ENCODE measurements at regions not wholly inside any gene's neighbourhood (a gene's known extent, or its start where the extent isn't known, plus 50 kb on each side); places are given as distances from the start of the nearest gene placed in this dataset.
"Not testable (repeated sequence)": the region's sequence is repeated elsewhere in the genome, so short reads cannot be mapped to it uniquely, and the experiment has no call there.

DNA sequence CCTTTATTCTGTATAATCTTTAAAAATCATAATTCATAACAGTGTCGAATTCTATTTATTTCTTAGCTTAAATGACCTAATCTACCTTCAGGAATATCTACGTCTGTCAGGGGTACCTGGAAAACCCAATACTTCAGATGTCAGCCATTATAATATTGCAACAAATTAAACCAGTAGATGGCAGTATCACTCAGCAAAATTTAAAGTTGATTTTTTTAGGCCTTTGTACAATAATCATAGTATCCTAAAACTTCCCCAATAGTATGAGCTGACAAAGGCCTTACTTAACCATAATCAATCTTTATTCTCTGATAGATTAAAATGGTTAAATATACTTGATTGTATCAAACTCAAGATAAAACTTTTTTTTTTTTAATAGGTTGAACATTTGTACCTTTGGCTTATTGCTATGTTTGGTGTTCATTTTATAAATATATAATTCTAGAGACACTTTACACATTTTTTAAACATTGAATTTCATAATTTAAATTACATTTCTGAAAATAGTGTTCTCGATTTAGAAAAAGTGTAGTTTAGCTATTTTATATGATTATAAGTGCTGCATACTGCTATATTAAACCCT, 830.2 kb upstream of the SPRY2 start:
- DNase-seq (ENCODE audit: low read depth) = peak; percentile 10

DNA sequence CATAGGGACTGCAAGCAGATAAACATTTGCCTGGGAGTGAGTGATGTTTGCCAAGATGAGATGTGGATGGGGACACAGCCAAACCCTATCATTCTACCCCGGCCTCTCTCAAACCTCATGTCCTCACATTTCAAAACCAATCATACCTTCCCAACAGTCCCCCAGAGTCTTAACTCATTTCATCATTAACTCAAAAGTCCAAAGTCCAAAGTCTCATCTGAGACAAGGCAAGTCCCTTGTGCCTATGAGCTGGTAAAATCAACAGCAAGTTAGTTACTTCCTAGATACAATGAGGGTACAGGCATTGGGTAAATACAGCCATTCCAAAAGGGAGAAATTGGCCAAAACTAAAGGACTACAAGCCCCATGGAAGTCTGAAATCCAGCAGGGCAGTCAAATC, 822.9 kb upstream of the SPRY2 start:
- not testable (repeated sequence) for DNase-seq (ENCODE audit: low read depth)

DNA sequence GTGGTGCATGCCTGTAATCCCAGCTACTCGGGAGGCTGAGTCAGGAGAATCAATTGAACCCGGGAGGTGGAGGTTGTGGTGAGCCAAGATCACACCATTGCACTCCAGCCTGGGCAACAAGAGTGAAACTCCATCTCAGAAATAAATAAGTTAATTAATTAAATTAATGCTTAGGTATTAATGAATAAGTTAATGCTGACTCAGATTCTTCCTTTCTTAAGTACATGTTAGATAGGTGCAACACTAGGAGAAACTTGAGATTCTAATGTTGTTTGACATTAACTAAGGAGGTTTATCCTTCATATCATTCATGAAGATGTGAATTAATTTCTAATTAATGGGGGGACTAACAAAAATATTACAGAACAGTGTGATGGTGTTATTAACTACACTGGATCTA, 812.6 kb upstream of the SPRY2 start:
- DNase-seq (ENCODE audit: low read depth) = no peak

- no peak for DNase-seq (ENCODE audit: low read depth)
Observed at GRCh38 chr13:81148822-81149221, 807.9 kb upstream of the SPRY2 start.

DNA sequence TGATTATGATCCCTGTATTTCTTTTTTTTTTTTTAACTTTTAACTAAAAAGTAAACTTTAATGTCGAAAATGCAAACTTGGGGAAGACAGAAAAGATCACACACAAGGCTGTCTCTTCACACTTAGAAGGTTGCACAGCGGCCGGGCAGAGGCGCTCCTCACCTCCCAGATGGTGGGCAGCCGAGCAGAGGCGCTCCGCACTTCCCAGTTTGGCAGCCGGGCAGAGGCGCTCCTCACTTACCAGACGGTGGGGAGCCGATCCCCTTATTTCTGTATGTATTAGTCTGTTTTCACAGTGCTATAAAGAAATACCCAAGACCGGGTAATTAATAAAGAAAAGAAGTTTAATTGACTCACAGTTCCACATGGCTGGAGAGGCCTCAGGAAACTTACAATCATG, 805.6 kb upstream of the SPRY2 start:
- DNase-seq (ENCODE audit: low read depth) = not testable (repeated sequence)

DNA sequence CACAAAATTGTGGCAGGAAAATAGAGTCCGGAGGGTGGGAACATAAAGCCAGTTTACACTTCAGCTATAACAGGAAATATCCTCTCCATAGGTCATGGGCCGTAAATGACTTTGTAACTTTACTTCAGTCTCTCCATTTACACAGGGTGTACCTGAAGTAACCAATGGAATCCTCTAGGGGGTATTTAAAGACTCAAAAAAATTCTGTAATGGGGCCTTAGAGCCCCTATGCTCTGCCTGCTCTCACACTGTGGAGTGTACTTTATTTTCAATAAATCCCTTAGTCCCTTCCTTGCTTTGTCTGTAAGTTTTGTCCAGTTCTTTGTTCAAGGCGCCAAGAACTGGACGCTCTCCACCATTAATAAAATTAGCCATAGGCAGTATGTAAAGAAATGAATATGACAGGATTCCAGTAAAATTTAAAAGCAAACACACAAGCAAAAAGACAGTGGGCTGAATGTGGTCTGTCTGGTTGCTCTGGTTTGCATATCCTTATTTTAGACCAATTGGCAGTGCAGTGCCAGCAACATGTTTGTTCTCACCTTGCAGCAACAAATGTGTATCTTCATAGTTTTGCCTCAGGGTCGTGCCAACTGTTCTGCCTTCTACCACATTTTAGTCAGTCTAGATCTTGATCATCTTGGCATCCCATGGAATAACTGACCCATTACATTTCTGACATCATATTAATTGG, 801.5 kb upstream of the SPRY2 start:
- no peak for DNase-seq (ENCODE audit: low read depth)

GRCh38 chr13:81140675-81141074, 799.7 kb upstream of the SPRY2 start:
- no peak for DNase-seq (ENCODE audit: low read depth)

- DNase-seq (ENCODE audit: low read depth) = no peak
Observed at GRCh38 chr13:81139987-81140386, 799.1 kb upstream of the SPRY2 start.

DNA sequence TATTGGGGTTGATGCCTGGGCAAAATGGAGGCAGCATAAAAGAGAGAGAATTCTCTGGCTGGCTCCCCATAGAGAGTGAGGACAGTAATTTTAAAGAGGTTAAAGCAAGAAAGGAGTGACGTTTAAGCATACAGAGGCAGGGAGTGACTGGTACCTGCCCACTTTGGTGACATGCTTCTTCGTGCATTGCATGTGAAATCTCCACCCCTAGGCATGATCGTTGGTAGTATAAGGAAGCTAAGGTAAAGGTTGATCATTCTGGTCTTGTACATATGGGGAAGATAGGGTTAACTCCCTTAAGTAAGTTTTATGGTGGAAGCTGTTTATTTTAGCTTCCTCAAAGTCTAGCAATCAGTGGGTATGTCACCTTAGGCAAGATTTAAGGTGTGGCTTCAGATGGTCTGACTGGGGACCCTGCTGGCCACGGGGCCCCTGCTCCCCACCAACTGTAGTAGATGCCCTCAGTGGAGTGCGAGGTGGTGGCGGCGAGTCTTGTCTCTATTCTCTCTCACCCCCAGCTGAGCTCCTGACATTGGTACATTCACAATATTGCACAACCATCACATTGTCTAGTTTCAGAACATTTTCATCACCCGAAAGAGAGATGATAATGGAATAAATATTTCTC, 797.5 kb upstream of the SPRY2 start:
- DNase-seq (ENCODE audit: low read depth) = no peak

GRCh38 chr13:81133066-81133465, 792.1 kb upstream of the SPRY2 start:
- DNase-seq (ENCODE audit: low read depth) = peak; percentile 8

GRCh38 chr13:81117416-81117815, 776.5 kb upstream of the SPRY2 start:
- DNase-seq (ENCODE audit: low read depth) = no peak

DNA sequence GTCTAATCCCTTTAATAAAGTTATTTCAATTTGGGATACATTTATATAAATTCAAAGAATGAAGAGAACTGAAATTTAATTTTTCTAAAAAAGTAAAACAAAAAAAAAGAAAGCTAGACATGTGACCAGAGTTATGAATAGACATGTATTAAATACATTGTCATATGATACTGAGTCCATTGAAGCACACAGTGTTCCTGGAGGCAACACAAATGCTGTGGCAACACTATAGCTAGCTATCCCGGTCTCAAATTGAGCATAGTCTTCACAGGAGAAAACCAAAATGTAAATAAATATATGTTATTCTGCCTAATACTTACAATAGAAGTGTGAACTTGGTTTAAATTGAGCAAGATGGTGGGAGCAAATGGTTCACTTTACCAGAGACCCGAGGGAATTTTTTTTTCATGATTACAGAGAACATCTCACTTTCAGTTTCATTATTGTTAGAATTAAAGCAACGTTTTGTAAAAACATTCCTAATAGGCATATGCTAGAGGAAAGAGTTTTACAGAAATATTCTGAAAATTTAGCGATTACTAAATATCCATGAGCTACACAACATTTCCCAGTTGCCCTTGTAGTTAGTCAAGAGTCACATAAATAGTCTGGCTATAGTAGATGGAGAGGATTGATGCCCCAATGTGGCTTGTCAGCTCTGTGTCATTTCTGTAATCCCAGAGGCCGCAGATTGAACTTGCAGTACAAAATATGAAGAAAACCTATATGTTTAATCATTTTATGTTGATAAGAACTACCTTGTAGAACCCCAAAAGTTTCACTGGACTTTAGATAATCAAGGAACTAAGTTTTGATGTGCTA, 775.7 kb upstream of the SPRY2 start:
- DNase-seq (ENCODE audit: low read depth) = peak; percentile 17

- no peak for DNase-seq (ENCODE audit: low read depth)
Observed at GRCh38 chr13:81109026-81109425, 768.1 kb upstream of the SPRY2 start.

DNA sequence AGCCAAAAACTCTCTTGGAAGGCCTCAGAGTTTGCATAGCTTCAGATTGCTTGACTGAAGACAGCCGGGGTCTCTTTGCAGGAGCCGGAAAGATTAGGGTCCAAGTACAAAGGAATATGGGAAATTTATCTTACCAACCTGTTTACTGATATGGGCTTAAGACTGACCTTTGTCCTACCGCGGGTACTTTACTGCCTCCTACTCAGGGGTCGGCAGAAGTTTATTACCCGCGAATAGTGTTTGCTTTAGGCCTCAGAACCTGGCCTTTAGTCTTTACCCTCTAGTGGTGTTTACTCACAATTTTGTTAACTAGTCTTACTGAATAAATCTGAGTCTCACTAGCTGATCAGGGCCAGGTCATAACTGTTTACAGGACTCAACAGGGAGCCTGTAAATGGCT, 765.4 kb upstream of the SPRY2 start:
- DNase-seq (ENCODE audit: low read depth) = no peak

DNA sequence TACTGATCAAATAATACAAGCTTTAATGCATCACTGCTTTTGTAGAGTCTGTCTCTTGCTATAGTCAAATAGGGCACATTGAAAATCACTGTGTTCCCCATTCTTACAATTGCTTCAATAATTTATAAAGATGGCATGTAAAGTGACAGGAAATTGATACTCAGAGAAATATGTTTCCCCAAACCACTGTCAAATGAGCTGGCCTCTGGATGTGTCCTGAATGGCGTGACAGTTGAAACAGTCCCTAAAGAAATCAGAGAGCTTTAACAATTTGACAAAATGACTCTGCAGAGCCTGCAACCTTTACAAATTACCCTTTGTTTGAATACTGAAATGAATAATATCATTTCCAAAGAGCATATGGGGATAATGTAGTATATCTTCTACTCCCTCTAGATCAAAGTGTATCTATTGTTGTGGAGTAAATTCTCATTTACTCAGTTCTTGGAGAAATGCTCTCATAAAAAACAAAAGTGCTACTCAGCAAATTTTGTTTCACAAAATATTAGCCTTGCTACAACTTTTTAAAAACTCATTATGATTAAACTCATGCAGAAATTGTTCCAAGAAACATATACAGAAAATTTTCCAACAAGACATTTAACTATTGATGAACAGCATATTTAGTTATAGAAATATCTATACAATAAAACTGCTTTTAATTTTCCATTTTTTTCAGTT, 763.2 kb upstream of the SPRY2 start:
- DNase-seq (ENCODE audit: low read depth) = no peak

DNA sequence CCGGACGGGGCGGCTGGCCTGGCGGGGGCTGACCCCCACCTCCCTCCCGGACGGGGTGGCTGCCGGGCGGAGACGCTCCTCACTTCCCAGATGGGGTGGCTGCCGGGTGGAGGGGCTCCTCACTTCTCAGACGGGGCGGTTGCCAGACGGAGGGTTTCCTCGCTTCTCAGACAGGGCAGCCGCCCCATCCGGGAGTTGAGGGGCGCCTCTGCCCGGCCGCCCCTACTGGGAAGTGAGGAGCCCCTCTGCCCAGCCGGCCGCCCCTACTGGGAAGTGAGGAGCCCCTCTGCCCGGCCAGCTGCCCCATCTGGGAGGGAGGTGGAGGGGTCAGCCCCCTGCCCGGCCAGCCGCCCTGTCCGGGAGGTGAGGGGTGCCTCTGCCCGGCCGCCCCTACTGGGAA, 761.1 kb upstream of the SPRY2 start:
- not testable (repeated sequence) for DNase-seq (ENCODE audit: low read depth)

DNA sequence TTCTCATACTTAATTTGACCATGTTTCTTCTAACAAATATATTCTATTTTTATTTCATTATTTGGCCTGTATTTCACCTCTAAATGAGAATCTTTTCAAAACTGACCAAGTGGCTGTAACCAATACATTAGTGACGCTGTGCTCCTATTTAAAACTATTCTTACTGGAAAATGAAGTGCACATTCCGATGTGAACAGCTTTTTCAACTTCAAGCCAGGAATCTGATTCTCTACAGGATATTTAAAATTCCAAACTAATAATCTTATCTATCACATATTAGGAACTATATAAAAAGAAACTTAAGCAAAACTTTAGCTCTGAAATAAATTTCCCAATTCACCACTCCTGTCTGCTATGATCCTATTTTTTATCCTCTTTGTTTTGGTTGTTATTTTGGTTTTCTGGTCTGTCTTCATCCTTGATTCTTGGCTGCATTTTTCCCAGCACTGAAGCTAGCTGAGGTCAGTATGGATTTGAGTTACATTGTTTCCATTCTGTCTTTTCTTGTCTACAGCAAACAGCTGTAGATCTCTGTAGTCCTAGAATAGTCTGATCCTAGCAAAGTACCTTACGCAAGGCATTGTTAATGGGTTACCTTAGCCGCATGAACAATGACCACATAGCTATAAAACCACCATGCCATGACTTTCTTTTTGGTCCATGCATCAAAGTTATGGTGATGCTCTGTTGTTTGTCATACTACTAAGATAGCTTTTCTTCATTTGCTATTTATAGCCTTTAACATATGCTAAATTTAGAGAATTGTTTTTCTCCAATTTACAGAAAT, 748.6 kb upstream of the SPRY2 start:
- peak; percentile 2 for DNase-seq (ENCODE audit: low read depth)

DNA sequence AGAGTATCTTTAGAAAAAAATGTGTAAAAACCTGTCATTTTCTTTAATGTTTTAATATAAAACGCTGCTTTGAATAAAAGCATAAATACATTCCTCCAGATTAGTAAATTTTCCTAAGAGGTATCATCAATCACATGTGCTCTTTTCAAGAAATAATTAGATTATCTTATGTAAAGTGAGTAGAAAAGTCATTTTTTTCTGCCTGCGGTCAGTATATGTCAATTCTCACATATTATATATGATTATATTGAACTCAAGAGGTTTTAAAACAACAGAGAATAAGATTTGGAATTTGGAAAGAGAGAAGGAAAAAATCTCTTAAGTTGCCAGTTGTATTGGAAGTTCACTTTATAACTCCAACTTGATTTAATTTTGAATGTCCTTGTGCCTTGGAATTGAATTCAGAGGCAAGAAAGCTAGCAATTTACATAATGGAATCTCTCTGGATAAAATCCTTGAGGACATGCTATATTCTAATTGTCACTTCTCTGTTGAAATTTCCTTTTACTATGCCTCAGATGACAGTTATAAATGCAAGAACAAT, 740.1 kb upstream of the SPRY2 start:
- no peak for DNase-seq (ENCODE audit: low read depth)

DNA sequence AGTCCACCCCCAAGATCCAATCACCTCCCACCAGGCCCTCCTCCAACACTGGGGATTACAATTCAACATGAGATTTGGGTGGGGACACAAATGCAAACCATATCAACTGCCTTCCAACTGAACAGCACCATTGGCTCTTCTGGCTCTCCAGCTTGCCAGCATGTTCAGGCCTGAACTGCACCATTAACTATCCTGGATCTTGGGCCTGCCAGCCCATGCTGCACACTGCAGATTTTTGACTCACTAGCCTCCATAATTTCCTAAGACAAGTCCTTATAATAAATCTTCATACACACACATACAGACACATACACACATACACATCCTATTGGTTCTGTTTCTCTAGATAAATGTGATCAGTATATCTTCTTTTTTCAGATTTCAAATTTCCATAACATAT, 737.1 kb upstream of the SPRY2 start:
- no peak for DNase-seq (ENCODE audit: low read depth)

GRCh38 chr13:81069822-81070221, 728.9 kb upstream of the SPRY2 start:
- not testable (repeated sequence) for DNase-seq (ENCODE audit: low read depth)

DNA sequence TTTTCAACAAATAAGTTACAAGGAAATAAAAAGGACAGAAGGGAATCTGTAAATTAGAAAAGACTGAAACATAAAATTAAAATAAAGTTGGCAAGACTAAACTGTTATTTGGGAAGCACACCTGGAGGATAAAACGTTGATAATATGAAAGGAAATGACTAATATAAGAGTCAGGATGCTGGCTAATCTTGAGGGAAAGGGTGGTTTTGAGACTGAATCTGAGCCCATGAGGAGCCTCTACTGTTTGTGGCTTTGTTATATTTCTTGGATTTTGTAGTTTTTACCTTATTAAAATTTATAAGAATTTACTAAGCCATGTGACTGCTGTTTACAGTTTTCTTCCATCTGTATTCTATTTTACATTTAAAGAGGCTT, 718.0 kb upstream of the SPRY2 start:
- no peak for DNase-seq (ENCODE audit: low read depth)
